ENCODE measurements at regions not wholly inside any gene's neighbourhood (a gene's known extent, or its start where the extent isn't known, plus 50 kb on each side); places are given as distances from the start of the nearest gene placed in this dataset.

- DNase-seq, result no peak
- no peaks in the 10 kb centered on the region for H3K79me2 ChIP-seq (ENCODE audit: insufficient read depth, low read length)
- Mint-ChIP-seq H3K27ac (no peak overlapping the region), H3K9me3 (peaks cover 3 to 5% of the 10 kb centered on the region in 2 experiments; a peak in 4 of 5 replicates), H3K36me3 (ENCODE audit: insufficient read depth in 1 of 3, low read depth in 3 of 3) (no peaks in the 10 kb centered on the region; a peak in 2 of 7 replicates), H3K4me3 (no peak overlapping the region), H3K27me3 (ENCODE audit: low read depth) (peaks cover 4% of the 10 kb centered on the region; the same call in 1 of the 2 replicates), H3K4me1 (no peaks in the 10 kb centered on the region)
- H3K23me2 ChIP-seq (ENCODE audit: insufficient read length, low read depth, low read length, poor library complexity, severe bottlenecking), result no peaks in the 10 kb centered on the region
- H2BK15ac ChIP-seq (ENCODE audit: low read depth, low read length), result no peak overlapping the region
- H3K56ac ChIP-seq (ENCODE audit: insufficient read length, low read depth, low read length), result no peak overlapping the region
- no peak overlapping the region for H4K91ac ChIP-seq (ENCODE audit: insufficient read length, low read depth, low read length)
- H2BK120ac ChIP-seq (ENCODE audit: low read depth, low read length, poor library complexity, severe bottlenecking), result no peak overlapping the region
- H3K27me3 ChIP-seq (ENCODE audit: insufficient read depth, low read length), result no peaks in the 10 kb centered on the region
- no peak overlapping the region for H2BK12ac ChIP-seq (ENCODE audit: insufficient read length, low read depth, low read length)
- no peaks in the 10 kb centered on the region for H3K4me1 ChIP-seq (ENCODE audit: insufficient read depth, low read length)
- TF ChIP-seq CTCF (conservative IDR thresholded peaks at IDR 0.05), result no peak
- no peak overlapping the region for H2AK5ac ChIP-seq (ENCODE audit: insufficient read length, low read length)
- H3K4ac ChIP-seq (ENCODE audit: low read depth, low read length), result no peak overlapping the region
- no peak overlapping the region for H3T11ph ChIP-seq (ENCODE audit: low read length)
- H3K79me1 ChIP-seq (ENCODE audit: insufficient read depth, low read depth, low read length, poor library complexity, severe bottlenecking), result no peaks in the 10 kb centered on the region
- no peak overlapping the region for H3K18ac ChIP-seq (ENCODE audit: insufficient read length, low read depth, low read length)
- H4K5ac ChIP-seq (ENCODE audit: insufficient read length, low read depth, low read length), result no peak overlapping the region
- no peak overlapping the region for H3K4me2 ChIP-seq (ENCODE audit: insufficient read depth, insufficient read length, low read length)
- H4K8ac ChIP-seq (replicated peaks; ENCODE audit: insufficient read length, low read depth, low read length), result no peak overlapping the region
- H3K27ac ChIP-seq (ENCODE audit: insufficient read length, low read depth, low read length), result no peak overlapping the region
- H2AFZ ChIP-seq (ENCODE audit: low read length), result no peak overlapping the region
- H2BK20ac ChIP-seq (ENCODE audit: low read depth, low read length, poor library complexity, severe bottlenecking), result no peak overlapping the region
- no peak overlapping the region for H3K23ac ChIP-seq (ENCODE audit: insufficient read length, low read depth, low read length)
- no peaks in the 10 kb centered on the region for H3K9me3 ChIP-seq (ENCODE audit: control insufficient read depth, low read depth, low read length)
- H3K9ac ChIP-seq (ENCODE audit: extremely low read depth, insufficient read length, low read length), result no peak overlapping the region
- WGBS (ENCODE audit: extremely low coverage, insufficient read length, low lambda C conversion rate), result no CpG with 5 or more reads among the region's 2 CpGs
- no peak overlapping the region for H3K14ac ChIP-seq (ENCODE audit: insufficient read depth, low read length)
- no peaks in the 10 kb centered on the region for H4K20me1 ChIP-seq (ENCODE audit: control insufficient read depth, insufficient read depth, insufficient read length)
- no peak overlapping the region for H2BK5ac ChIP-seq (ENCODE audit: insufficient read length, low read length)
These were observed 62.3 kb upstream of the HS3ST2 start for GRCh38 chr16:22751685-22752084.
